MCF 10A (cell line): ENCODE measurements at regions not wholly inside any gene's neighbourhood (a gene's known extent, or its start where the extent isn't known, plus 50 kb on each side); places are given as distances from the start of the nearest gene placed in this dataset.

Experiments used
- BruUV-seq: library from RNA; stranded (reverse); fragments of 400-500 nt; replicated peaks from 2 replicates; lab custom pipeline; 2021; lab: Mats Ljungman, UMichigan
- CTCF ChIA-PET: fragments of 300-600 bp; sonication (Branson Sonifier 250); formaldehyde crosslinking; extraction: SDS; loops from one replicate; lab custom pipeline; 2021; ENCODE audit warnings: antibody characterized with exemption, inconsistent platforms; lab: Yijun Ruan, JAX
- POLR2A ChIA-PET: fragments of 300-600, 350-650 bp; sonication (Branson Sonifier 250); formaldehyde crosslinking; extraction: SDS; loops from one replicate; lab custom pipeline; 2020; ENCODE audit warnings: antibody characterized with exemption, inconsistent platforms; lab: Yijun Ruan, JAX
- DNase-seq: peaks from one replicate; pipeline ENCODE4 v3.0.0-alpha.2; 2018; ENCODE audit not compliant: unreplicated experiment
- H3K27ac Mint-ChIP-seq: one replicate; pipeline ENCODE4 v1.8.0; 2022; ENCODE audit warnings: mild to moderate bottlenecking, low read depth, mixed read lengths; ENCODE audit not compliant: unreplicated experiment
- H3K27me3 Mint-ChIP-seq: one replicate; pipeline ENCODE4 v1.8.0; 2022; ENCODE audit warnings: mixed read lengths; ENCODE audit not compliant: insufficient read depth, unreplicated experiment
- H3K36me3 Mint-ChIP-seq: one replicate; pipeline ENCODE4 v1.8.0; 2022; ENCODE audit warnings: mild to moderate bottlenecking, moderate library complexity, mixed read lengths; ENCODE audit not compliant: insufficient read depth, unreplicated experiment
- H3K4me1 Mint-ChIP-seq: one replicate; pipeline ENCODE4 v1.8.0; 2022; ENCODE audit warnings: mixed read lengths; ENCODE audit not compliant: insufficient read depth, unreplicated experiment
- H3K4me3 Mint-ChIP-seq: one replicate; pipeline ENCODE4 v1.8.0; 2022; ENCODE audit warnings: mild to moderate bottlenecking, moderate library complexity, mixed read lengths; ENCODE audit not compliant: unreplicated experiment
- H3K9me3 Mint-ChIP-seq: one replicate; pipeline ENCODE4 v1.8.0; 2022; ENCODE audit warnings: mixed read lengths; ENCODE audit not compliant: unreplicated experiment
- intact Hi-C: fragments of 100-400 bp; cut with micrococcal nuclease; formaldehyde crosslinking; loops from 2 replicates; pipeline ENCODE4 v1.14.1; 2022
- TF ChIP-seq, protein P1 (sequence below): fragments of 200-600 bp; IDR thresholded peaks from one replicate; pipeline ENCODE4 v1.8.0; 2022; ENCODE audit warnings: antibody characterized with exemption, mild to moderate bottlenecking; ENCODE audit not compliant: unreplicated experiment

- TF ChIP-seq, protein P1, sequence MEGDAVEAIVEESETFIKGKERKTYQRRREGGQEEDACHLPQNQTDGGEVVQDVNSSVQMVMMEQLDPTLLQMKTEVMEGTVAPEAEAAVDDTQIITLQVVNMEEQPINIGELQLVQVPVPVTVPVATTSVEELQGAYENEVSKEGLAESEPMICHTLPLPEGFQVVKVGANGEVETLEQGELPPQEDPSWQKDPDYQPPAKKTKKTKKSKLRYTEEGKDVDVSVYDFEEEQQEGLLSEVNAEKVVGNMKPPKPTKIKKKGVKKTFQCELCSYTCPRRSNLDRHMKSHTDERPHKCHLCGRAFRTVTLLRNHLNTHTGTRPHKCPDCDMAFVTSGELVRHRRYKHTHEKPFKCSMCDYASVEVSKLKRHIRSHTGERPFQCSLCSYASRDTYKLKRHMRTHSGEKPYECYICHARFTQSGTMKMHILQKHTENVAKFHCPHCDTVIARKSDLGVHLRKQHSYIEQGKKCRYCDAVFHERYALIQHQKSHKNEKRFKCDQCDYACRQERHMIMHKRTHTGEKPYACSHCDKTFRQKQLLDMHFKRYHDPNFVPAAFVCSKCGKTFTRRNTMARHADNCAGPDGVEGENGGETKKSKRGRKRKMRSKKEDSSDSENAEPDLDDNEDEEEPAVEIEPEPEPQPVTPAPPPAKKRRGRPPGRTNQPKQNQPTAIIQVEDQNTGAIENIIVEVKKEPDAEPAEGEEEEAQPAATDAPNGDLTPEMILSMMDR = no peak
- Mint-ChIP-seq H3K9me3 (no peaks in the 10 kb centered on the region), H3K4me1 (peaks cover 30% of the 10 kb centered on the region), H3K4me3 (no peak overlapping the region), H3K36me3 (no peaks in the 10 kb centered on the region), H3K27me3 (no peaks in the 10 kb centered on the region), H3K27ac (no peak overlapping the region)
- no TSS peak for BruUV-seq
- peak; percentile 83 for DNase-seq
- intact Hi-C loops = loop anchor here (10.0 kb wide), 1 partner anchor 260 kb away; no protein-coding TSS in a partner anchor
- CTCF ChIA-PET = interaction anchor here (1.0 to 1.7 kb wide), 2 partner anchors 33 to 116 kb away, joined by 3 to 4 read pairs; no protein-coding TSS in a partner anchor
- POLR2A ChIA-PET = interaction anchor here (0.8 to 1.8 kb wide), 3 partner anchors 12 to 114 kb away, joined by 3 to 5 read pairs (median 3); no protein-coding TSS in a partner anchor
These were observed 69.6 kb upstream of the TAF1L start for GRCh38 chr9:32705059-32705458.

- BruUV-seq = no TSS peak
- no peak overlapping the region for H3K27ac Mint-ChIP-seq
These were observed 70.7 kb upstream of the TAF1L start for GRCh38 chr9:32706004-32706724.

DNA sequence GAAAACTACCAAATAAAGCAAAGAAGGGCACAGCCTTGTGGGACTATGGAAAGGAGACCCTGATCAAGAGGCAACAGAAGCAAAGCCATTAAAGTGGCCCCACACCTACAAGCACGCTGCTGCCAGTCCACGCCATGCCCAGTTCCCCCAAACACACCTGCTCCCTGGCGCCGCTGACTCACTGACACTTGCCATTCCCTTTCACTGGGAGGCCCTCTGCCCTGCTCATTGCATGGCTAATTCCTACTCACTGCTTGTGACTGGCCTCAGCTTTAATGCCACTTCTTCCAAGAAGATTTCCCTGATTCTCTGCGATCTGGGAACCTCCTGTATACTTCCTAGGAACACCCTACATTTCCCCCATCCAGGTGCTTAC is 71.2 kb upstream of the TAF1L start:
- no peak overlapping the region for H3K4me3 Mint-ChIP-seq
- TF ChIP-seq, protein P1 = no peak

More at GRCh38 chr9:32706004-32706724, 70.7 kb upstream of the TAF1L start:
- Mint-ChIP-seq H3K9me3 (no peaks in the 10 kb centered on the region), H3K27me3 (no peaks in the 10 kb centered on the region), H3K4me1 (peaks cover 30% of the 10 kb centered on the region), H3K4me3 (no peak overlapping the region), H3K36me3 (no peaks in the 10 kb centered on the region)
- DNase-seq = peak; percentile 45
- CTCF ChIA-PET = interaction anchor here (1.0 to 1.7 kb wide), 2 partner anchors 32 to 117 kb away, joined by 3 to 4 read pairs; no protein-coding TSS in a partner anchor
- POLR2A ChIA-PET = interaction anchor here (0.6 to 1.8 kb wide), 4 partner anchors 41 to 115 kb away, joined by 3 to 5 read pairs (median 4); no protein-coding TSS in a partner anchor
- TF ChIP-seq, protein P1 = no peak
- intact Hi-C loops = loop anchor here (10.0 kb wide), 1 partner anchor 259 kb away; no protein-coding TSS in a partner anchor

DNA sequence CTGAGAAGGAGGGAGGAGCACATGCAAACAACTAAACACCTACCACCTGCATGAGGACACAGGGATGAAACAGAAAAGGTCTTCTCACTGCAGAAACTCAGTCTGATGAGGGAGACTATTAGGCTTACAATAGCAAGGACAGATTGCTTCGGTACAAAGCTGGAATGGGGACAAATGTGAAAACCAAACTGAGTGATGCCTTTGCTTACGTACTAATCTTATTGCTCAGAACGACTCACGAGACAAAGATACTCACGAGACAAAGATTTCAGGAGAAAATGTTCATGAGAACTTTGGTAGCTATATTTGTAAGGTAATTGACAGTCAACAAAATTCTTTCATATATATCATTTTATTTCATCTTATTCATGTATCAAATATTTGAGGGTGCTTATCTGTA is 71.9 kb upstream of the TAF1L start:
- intact Hi-C loops = loop anchor here (10.0 kb wide), 1 partner anchor 257 kb away; no protein-coding TSS in a partner anchor
- Mint-ChIP-seq H3K27ac (no peak overlapping the region), H3K4me3 (no peak overlapping the region), H3K9me3 (no peaks in the 10 kb centered on the region), H3K4me1 (peaks cover 30% of the 10 kb centered on the region), H3K36me3 (no peaks in the 10 kb centered on the region), H3K27me3 (no peaks in the 10 kb centered on the region)
- no TSS peak for BruUV-seq
- TF ChIP-seq, protein P1 = no peak
- DNase-seq = no peak
- CTCF ChIA-PET = interaction anchor here (0.5 to 1.9 kb wide), 3 partner anchors 8 to 128 kb away, joined by 3 to 7 read pairs (median 5); no protein-coding TSS in a partner anchor
- POLR2A ChIA-PET = interaction anchor here (1.0 kb wide), 1 partner anchor 22 kb away, joined by 3 read pairs; no protein-coding TSS in a partner anchor

More for the DNA sequence above, 71.2 kb upstream of the TAF1L start:
- peak; percentile 34 for DNase-seq
- Mint-ChIP-seq H3K4me1 (peaks cover 30% of the 10 kb centered on the region), H3K27ac (no peak overlapping the region), H3K27me3 (no peaks in the 10 kb centered on the region), H3K36me3 (no peaks in the 10 kb centered on the region), H3K9me3 (no peaks in the 10 kb centered on the region)
- intact Hi-C loops = loop anchor here (10.0 kb wide), 1 partner anchor 258 kb away; no protein-coding TSS in a partner anchor
- no TSS peak for BruUV-seq
- ChIA-PET CTCF (no interaction called here), POLR2A (no interaction called here)
